HCT116 (cell line): ENCODE measurements at regions not wholly inside any gene's neighbourhood (a gene's known extent, or its start where the extent isn't known, plus 50 kb on each side); places are given as distances from the start of the nearest gene placed in this dataset.

ENCODE experiments used
- ATAC-seq: fragments of 200-7000 bp; cut with Tn5 transposase; 2 replicates; pipeline ENCODE4 v1.9.1; 2020; ENCODE audit warnings: mild to moderate bottlenecking, moderate library complexity
- BruUV-seq: library from RNA; stranded (reverse); fragments of 400-500 nt; replicated peaks from 2 replicates; lab custom pipeline; 2021; lab: Mats Ljungman, UMichigan
- CTCF ChIA-PET: fragments of 300-600 bp; sonication (Branson Sonifier 250); formaldehyde crosslinking; loops from one replicate; lab custom pipeline; 2021; ENCODE audit warnings: antibody characterized with exemption; lab: Charles Lee
- POLR2A ChIA-PET: fragments of 300-600, 350-600 bp; sonication (Branson Sonifier 250); formaldehyde crosslinking; loops from one replicate; lab custom pipeline; 2021; ENCODE audit warnings: antibody characterized with exemption; lab: Charles Lee
- RAD21 ChIA-PET, 2 experiments: fragments of 300-600 bp; sonication (Branson Sonifier 250); formaldehyde crosslinking; loops; one replicate each; lab custom pipeline; 2023; ENCODE audit warnings: low total read pairs in 2 of 2; ENCODE audit not compliant: uncharacterized antibody in 2 of 2, unreplicated experiment in 2 of 2, low non-redundant PET in 1 of 2; lab: Charles Lee
- DNase-seq: peaks from one replicate; pipeline ENCODE4 v3.0.0-alpha.2; 2010; ENCODE audit warnings: low read depth, low spot score
- H2AFZ ChIP-seq: fragments of 200-600 bp; shearing (Covaris generic), sonication (generic); 2 replicates; pipeline ENCODE4 v1.6.1; 2017; ENCODE audit warnings: low read depth, mixed run types, mixed read lengths, antibody characterized with exemption, low read length; ENCODE audit not compliant: poor library complexity, severe bottlenecking
- H3K27ac ChIP-seq: 2 replicates; pipeline ENCODE4 v1.5.1; 2012; ENCODE audit warnings: low read depth, low read length
- H3K27me3 ChIP-seq: fragments of 200-600 bp; sonication (generic); 2 replicates; pipeline ENCODE4 v1.6.1; 2016; ENCODE audit warnings: mixed run types, low read length, mixed read lengths; ENCODE audit not compliant: insufficient read depth
- H3K36me3 ChIP-seq, 2 experiments: fragments of 200-500 bp in 1 of 2; fragments of 200-600 bp in 1 of 2; sonication (Bioruptor generic) in 1 of 2; sonication (generic) in 1 of 2; 2 replicates each; pipeline versions ENCODE4 v1.5.1 to v1.6.1; 2014 to 2016; ENCODE audit warnings: low read length in 2 of 2, inconsistent platforms in 1 of 2, mixed read lengths in 1 of 2, mixed run types in 1 of 2; ENCODE audit not compliant: insufficient read depth in 2 of 2, control insufficient read depth in 1 of 2
- H3K4me1 ChIP-seq, 2 experiments: fragments of 200-600 bp in 1 of 2; sonication (generic) in 1 of 2; 2 replicates each; pipeline versions ENCODE4 v1.5.1 to v1.6.1; 2012 to 2017; ENCODE audit warnings: low read length in 2 of 2, inconsistent platforms in 1 of 2, mild to moderate bottlenecking in 1 of 2, mixed read lengths in 1 of 2, mixed run types in 1 of 2, moderate library complexity in 1 of 2; ENCODE audit not compliant: insufficient read depth in 2 of 2, control insufficient read depth in 1 of 2
- H3K4me2 ChIP-seq: fragments of 200-600 bp; sonication (generic); 2 replicates; pipeline ENCODE4 v1.6.1; 2017; ENCODE audit warnings: mixed run types, low read length, mixed read lengths
- H3K4me3 ChIP-seq, 2 experiments: fragments of 200-600 bp in 1 of 2; sonication (generic) in 1 of 2; replicated peaks in 1 of 2; 2 replicates each; pipeline ENCODE4 v1.5.1; 2011 to 2016; ENCODE audit warnings: low read length in 2 of 2, control low read depth in 1 of 2, low read depth in 1 of 2, mild to moderate bottlenecking in 1 of 2, mixed read lengths in 1 of 2, mixed run types in 1 of 2
- H3K79me2 ChIP-seq: fragments of 200-600 bp; sonication (generic); 2 replicates; pipeline ENCODE4 v1.6.1; 2017; ENCODE audit warnings: mild to moderate bottlenecking, mixed run types, low read length, moderate library complexity, mixed read lengths; ENCODE audit not compliant: insufficient read depth
- H3K9ac ChIP-seq: fragments of 200-600 bp; sonication (generic); 2 replicates; pipeline ENCODE4 v1.6.1; 2016; ENCODE audit warnings: low read length, mixed read lengths
- H3K9me2 ChIP-seq: fragments of 200-600 bp; sonication (generic), shearing (Covaris generic); 2 replicates; pipeline ENCODE4 v1.6.1; 2017; ENCODE audit warnings: mixed run types, mild to moderate bottlenecking, moderate library complexity; ENCODE audit not compliant: insufficient read depth
- H3K9me3 ChIP-seq, 2 experiments: fragments of 200-500 bp in 1 of 2; fragments of 200-600 bp in 1 of 2; sonication (Bioruptor generic) in 1 of 2; sonication (generic) in 1 of 2; 2 replicates each; pipeline ENCODE4 v1.6.1; 2014 to 2017; ENCODE audit warnings: low read length in 2 of 2, mixed read lengths in 2 of 2, inconsistent platforms in 1 of 2, low read depth in 1 of 2, mild to moderate bottlenecking in 1 of 2, mixed run types in 1 of 2, moderate library complexity in 1 of 2; ENCODE audit not compliant: control insufficient read depth in 1 of 2, insufficient read depth in 1 of 2
- H4K20me1 ChIP-seq: fragments of 200-600 bp; sonication (generic), shearing (Covaris generic); 2 replicates; pipeline ENCODE4 v1.6.1; 2017; ENCODE audit warnings: mixed run types, mild to moderate bottlenecking, moderate library complexity; ENCODE audit not compliant: insufficient read depth
- ATF3 ChIP-seq: IDR thresholded peaks from 2 replicates; pipeline ENCODE4 v1.6.1; 2012
- CEBPB ChIP-seq: IDR thresholded peaks from 2 replicates; pipeline ENCODE4 v1.6.1; 2012; ENCODE audit warnings: low read depth
- CTCF ChIP-seq, 3 experiments: fragments of 200-600 bp in 1 of 3; sonication (generic) in 1 of 3; IDR thresholded peaks in 2 of 3; conservative IDR thresholded peaks in 1 of 3; 2 replicates each; pipeline ENCODE4 v1.5.1; 2012 to 2017; ENCODE audit warnings: low read depth in 2 of 3, low read length in 2 of 3, antibody characterized with exemption in 1 of 3, borderline replicate concordance in 1 of 3, control low read depth in 1 of 3, mild to moderate bottlenecking in 1 of 3, mixed read lengths in 1 of 3, mixed run types in 1 of 3, moderate library complexity in 1 of 3; ENCODE audit not compliant: insufficient read depth in 1 of 3
- ELF1 ChIP-seq: IDR thresholded peaks from 2 replicates; pipeline ENCODE4 v1.6.1; 2012; ENCODE audit warnings: low read depth, borderline replicate concordance
- EZH2phosphoT487 ChIP-seq: fragments of 200-600 bp; IDR thresholded peaks from 2 replicates; pipeline ENCODE4 v1.6.1; 2018; ENCODE audit warnings: antibody characterized with exemption, borderline replicate concordance
- JUND ChIP-seq: IDR thresholded peaks from 2 replicates; pipeline ENCODE4 v1.6.1; 2012
- POLR2A ChIP-seq: IDR thresholded peaks from 2 replicates; pipeline ENCODE4 v1.7.0; 2011; ENCODE audit warnings: borderline replicate concordance; ENCODE audit not compliant: insufficient read depth, insufficient read length; ENCODE audit errors: extremely low read depth
- REST ChIP-seq: IDR thresholded peaks from 2 replicates; pipeline ENCODE4 v1.6.1; 2012; ENCODE audit warnings: low read depth
- SP1 ChIP-seq: IDR thresholded peaks from 2 replicates; pipeline ENCODE4 v1.6.1; 2012; ENCODE audit warnings: low read depth
- YY1 ChIP-seq: IDR thresholded peaks from 2 replicates; pipeline ENCODE4 v1.6.1; 2011; ENCODE audit warnings: low read length, low read depth, moderate library complexity, mild to moderate bottlenecking; ENCODE audit not compliant: insufficient replicate concordance; ENCODE audit errors: extremely low read depth
- ZNF274 ChIP-seq: fragments of 200-500 bp; sonication (Bioruptor generic); IDR thresholded peaks from 2 replicates; pipeline ENCODE4 v1.6.1; 2014; ENCODE audit warnings: mild to moderate bottlenecking, low read depth, low read length, inconsistent platforms
- intact Hi-C: fragments of 100-400 bp; cut with micrococcal nuclease; formaldehyde crosslinking; loops from 2 replicates; pipeline ENCODE4 v1.10.0; 2022
- TF ChIP-seq, protein P1 (sequence below): IDR thresholded peaks from 2 replicates; pipeline ENCODE4 v1.6.1; 2011; ENCODE audit warnings: mild to moderate bottlenecking, low read length, moderate library complexity; ENCODE audit not compliant: insufficient replicate concordance; ENCODE audit errors: extremely low read depth

GRCh38 chr4:185956544-185956940 is 112.4 kb upstream of the TLR3 start (continued):
- TF ChIP-seq POLR2A: no peak
- TF ChIP-seq, protein P1, sequence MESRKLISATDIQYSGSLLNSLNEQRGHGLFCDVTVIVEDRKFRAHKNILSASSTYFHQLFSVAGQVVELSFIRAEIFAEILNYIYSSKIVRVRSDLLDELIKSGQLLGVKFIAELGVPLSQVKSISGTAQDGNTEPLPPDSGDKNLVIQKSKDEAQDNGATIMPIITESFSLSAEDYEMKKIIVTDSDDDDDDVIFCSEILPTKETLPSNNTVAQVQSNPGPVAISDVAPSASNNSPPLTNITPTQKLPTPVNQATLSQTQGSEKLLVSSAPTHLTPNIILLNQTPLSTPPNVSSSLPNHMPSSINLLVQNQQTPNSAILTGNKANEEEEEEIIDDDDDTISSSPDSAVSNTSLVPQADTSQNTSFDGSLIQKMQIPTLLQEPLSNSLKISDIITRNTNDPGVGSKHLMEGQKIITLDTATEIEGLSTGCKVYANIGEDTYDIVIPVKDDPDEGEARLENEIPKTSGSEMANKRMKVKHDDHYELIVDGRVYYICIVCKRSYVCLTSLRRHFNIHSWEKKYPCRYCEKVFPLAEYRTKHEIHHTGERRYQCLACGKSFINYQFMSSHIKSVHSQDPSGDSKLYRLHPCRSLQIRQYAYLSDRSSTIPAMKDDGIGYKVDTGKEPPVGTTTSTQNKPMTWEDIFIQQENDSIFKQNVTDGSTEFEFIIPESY: no peak
- no peak for TF ChIP-seq CEBPB
- TF ChIP-seq EZH2phosphoT487: no peak
- no peak for TF ChIP-seq REST
- TF ChIP-seq JUND: no peak

GRCh38 chr4:185958094-185958747 is 110.7 kb upstream of the TLR3 start:
- no peaks in the 10 kb centered on the region for H3K36me3 ChIP-seq
- intact Hi-C loops: no loop called here
- H3K27me3 ChIP-seq: 0 out of 2 replicates have a peak, but pooled peaks cover 4% of the 10 kb centered on the region
- ATAC-seq (no peak), DNase-seq (no peak)
- no peak overlapping the region for H3K9ac ChIP-seq
- H3K9me2 ChIP-seq: no peaks in the 10 kb centered on the region
- no peaks in the 10 kb centered on the region for H3K4me1 ChIP-seq
- no TSS peak for BruUV-seq
- H3K4me3 ChIP-seq: no peak overlapping the region
- H3K4me2 ChIP-seq: no peak overlapping the region
- POLR2A ChIA-PET: no interaction called here
- CTCF ChIA-PET: no interaction called here
- RAD21 ChIA-PET: no interaction called here
- no peak overlapping the region for H2AFZ ChIP-seq
- H3K79me2 ChIP-seq: no peaks in the 10 kb centered on the region
- H3K27ac ChIP-seq: no peak overlapping the region
- H3K9me3 ChIP-seq: no peaks in the 10 kb centered on the region
- no peaks in the 10 kb centered on the region for H4K20me1 ChIP-seq
- no peak for TF ChIP-seq REST
- TF ChIP-seq ELF1: no peak
- TF ChIP-seq ZNF274: no peak
- no peak for TF ChIP-seq EZH2phosphoT487
- TF ChIP-seq ATF3: no peak
- TF ChIP-seq SP1: no peak
- no peak for TF ChIP-seq CTCF (IDR thresholded peaks at IDR 0.05 in 2 of 3, conservative IDR thresholded peaks at IDR 0.05 in 1 of 3; ENCODE audit: borderline replicate concordance in 1 of 3, insufficient read depth in 1 of 3, low read depth in 2 of 3, low read length in 2 of 3)
- no peak for TF ChIP-seq YY1
